ENCODE measurements at regions not wholly inside any gene's neighbourhood (a gene's known extent, or its start where the extent isn't known, plus 50 kb on each side); places are given as distances from the start of the nearest gene placed in this dataset.
"Not testable (repeated sequence)": the region's sequence is repeated elsewhere in the genome, so short reads cannot be mapped to it uniquely, and the experiment has no call there.

- DNase-seq = no peak
Measured at GRCh38 chr18:70961939-70962338, 673.1 kb downstream of the SOCS6 start.

GRCh38 chr18:70956554-70956953 is 667.7 kb downstream of the SOCS6 start:
- no peak for DNase-seq

DNA sequence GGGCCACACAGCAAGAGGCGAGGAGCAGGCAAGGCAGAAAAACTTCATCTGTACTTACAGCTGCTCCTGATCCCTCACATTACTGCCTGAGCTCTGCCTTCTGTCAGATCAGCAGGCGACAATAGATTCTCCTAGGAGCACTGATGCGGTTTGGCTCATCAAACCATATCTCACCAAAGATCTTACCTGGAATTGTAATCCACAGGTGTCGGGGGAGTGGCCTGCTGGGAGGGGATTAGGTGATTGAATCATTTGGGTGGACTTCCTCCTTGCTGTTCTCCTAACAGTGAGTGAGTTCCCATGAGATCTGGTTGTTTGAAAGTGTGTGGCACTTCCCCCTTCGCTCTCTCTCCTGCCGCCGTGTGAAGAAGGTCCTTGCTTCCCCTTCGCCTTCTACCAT is 647.3 kb downstream of the SOCS6 start:
- DNase-seq = no peak

- DNase-seq = peak; percentile 39
Measured at GRCh38 chr18:70931942-70932814, 643.3 kb downstream of the SOCS6 start.

DNA sequence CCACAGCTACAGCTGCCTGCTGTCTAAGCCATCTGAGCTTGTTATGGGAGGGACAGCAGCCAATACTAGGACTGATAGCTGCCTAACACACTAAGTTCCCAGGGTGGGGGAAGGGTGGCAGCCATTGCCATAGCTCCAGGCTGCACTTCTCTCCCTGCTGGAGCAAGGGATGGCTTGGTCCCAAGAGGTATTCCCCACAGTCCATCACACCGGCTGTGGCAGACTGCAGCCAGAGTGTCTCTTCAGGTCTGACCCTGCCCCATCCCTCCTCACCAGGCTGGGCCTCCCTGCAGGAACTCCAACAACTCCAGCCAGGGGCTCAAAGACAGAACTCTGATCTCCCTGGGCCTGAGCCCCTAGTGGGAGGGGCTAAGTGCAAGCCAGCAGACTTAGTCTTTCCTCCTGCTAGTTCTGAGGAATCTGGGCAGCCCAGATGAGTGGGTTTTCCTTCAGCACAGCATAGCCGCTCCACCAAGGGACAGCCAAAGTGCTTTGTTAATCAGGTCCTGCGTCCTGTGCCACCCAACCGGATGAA is 632.1 kb downstream of the SOCS6 start:
- DNase-seq = no peak

GRCh38 chr18:70907673-70908072 is 618.8 kb downstream of the SOCS6 start:
- DNase-seq = peak; percentile 66

DNA sequence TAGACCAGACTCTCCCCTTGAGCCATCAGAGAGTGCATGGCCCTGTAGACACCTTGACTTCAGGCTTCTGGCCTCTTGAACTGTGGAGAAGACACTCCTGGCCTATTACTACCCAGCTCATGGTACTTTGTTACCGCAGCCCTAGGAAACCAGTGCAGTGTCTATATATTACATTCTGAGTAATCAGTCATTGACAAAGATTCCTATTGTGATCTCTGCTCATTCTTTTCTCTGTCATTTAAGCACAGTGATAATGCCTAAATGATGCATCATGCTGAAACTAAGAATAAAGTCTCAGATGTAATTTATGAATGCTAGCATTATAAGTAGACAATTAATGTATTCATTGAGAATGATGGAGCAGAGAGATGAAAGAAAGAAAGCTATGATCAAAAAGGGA is 603.5 kb downstream of the SOCS6 start:
- DNase-seq = no peak

DNA sequence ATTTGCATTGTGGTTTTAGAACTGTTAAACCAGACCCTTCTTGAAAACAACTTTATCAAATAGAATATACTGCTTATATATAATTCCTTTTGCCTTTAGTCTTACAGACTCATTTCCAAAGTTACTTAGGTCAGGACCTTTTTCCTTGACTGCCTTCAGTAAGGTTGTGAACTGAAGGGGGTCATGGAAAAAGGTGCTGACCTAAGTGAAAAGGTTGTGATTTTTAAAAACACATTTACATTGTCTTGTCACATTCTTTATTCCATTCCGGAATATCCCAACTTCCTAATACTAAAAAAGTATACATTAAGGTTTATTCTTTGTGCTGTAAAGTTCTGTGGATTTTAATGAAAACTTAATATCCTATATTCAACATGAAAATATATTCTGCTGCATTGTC is 581.4 kb downstream of the SOCS6 start:
- no peak for DNase-seq

- DNase-seq = no peak
Measured at GRCh38 chr18:70848329-70848728, 559.5 kb downstream of the SOCS6 start.

GRCh38 chr18:70840649-70841048 is 551.8 kb downstream of the SOCS6 start:
- no peak for DNase-seq

- DNase-seq = no peak
Measured at GRCh38 chr18:70827632-70828031, 538.8 kb downstream of the SOCS6 start.

- no peak for DNase-seq
Measured at GRCh38 chr18:70826571-70826970, 537.7 kb downstream of the SOCS6 start.

DNA sequence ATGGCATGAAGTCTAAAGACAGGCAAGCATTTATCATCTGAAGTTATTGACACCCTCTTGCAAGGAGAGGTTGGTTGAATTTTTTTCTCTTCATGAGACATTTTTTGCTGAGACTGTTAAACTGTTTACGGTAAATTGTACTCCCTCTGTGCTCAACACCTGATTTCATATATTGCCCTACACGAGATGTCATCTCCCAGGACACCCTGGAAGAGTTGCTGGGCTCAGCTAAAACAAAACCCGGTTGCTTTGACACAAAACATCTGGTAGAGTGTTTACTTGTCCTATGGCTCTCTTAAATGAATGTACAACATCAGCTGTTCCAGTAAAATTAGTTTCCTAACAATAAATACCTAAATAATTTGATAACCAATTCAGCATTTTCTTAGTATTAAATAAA is 533.8 kb downstream of the SOCS6 start:
- DNase-seq = no peak

DNA sequence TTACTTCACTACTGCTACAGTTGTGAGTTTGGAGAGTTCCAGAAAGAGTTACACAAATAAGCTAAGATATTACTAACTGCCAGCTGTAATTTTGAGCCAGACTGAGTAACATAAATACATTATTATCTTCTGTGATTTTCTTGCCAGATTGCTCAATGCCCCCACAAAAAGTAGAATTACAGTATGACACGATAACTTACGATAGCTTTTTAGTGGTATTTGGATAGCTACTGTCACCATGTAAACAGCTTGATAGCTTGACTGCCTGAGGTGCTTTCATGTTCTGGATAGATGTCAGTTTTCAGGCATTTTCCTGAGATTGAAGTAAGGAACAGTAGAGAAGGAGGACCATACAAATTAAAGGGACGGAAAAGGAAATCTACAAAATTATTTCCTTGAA is 533.3 kb downstream of the SOCS6 start:
- DNase-seq = no peak

GRCh38 chr18:70808481-70809056 is 519.7 kb downstream of the SOCS6 start:
- DNase-seq = no peak

DNA sequence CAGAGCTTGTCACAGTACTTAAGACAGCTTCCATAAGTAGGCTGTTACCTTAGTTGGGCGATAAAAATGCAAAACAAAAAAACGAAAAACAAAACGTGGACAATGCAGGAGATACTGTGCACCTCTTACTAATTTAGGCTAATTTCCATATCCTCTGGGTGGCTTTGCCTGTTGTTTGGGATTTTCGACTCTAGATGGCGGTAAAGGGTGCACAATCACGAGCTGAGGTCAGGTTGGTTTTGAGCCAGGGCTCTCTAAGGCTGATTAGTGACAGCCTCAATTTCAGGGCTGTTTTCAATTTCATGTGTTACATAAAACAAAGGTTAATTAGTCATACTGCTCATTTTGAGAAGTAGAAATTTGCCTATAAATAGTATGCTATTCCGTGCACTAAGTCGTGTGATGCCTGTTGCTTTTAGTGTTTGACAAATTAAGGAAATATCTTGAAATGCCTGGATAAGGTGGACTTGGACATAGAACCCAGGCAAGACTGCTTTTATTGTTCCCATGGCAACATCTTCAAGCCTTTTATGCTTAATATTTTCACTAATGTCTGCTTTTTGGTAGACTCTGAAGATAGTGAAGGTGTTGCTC is 493.1 kb downstream of the SOCS6 start:
- peak; percentile 69 for DNase-seq

- not testable (repeated sequence) for DNase-seq
Measured at GRCh38 chr18:70766254-70766653, 477.4 kb downstream of the SOCS6 start.

GRCh38 chr18:70762812-70763211 is 474.0 kb downstream of the SOCS6 start:
- DNase-seq = no peak

DNA sequence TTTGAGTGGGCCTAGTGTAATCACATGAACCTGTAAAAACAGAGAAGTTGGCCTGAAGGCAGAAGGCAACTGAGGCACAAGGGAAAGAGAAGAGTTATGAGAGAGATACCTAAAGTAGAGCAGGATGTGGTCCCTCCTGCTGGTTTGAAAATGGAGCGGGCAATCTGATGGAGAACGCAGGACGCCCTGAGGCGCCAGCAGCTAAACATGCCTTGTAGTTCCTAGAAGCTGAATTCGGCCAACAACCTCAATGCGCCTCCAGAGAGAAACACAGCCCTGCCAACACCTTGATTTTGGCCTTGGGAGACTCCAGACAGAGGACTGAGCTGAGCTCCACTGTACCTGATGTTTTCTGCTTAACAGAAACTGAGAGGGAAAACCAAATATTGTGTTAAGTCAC is 469.9 kb downstream of the SOCS6 start:
- DNase-seq = no peak

DNA sequence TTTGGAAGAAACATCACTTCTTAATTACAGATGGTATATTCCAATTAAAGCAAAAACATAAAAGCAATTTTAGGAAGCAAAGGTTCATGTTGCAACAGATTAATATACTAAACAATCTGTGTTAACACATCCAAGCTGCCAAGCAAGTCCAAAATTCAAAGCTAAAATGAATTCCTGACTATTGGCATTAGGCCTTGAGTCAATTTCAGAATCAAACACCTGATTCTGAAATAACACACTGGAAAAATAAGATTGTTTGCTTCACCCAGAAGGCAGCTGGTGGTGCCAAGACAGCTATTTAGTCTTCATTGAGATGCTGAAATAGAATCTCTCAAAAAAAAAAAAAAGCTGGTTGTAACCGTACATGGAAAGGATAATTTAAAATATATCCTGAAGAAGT is 465.6 kb downstream of the SOCS6 start:
- no peak for DNase-seq

- no peak for DNase-seq
Measured at GRCh38 chr18:70732916-70733315, 444.1 kb downstream of the SOCS6 start.

DNA sequence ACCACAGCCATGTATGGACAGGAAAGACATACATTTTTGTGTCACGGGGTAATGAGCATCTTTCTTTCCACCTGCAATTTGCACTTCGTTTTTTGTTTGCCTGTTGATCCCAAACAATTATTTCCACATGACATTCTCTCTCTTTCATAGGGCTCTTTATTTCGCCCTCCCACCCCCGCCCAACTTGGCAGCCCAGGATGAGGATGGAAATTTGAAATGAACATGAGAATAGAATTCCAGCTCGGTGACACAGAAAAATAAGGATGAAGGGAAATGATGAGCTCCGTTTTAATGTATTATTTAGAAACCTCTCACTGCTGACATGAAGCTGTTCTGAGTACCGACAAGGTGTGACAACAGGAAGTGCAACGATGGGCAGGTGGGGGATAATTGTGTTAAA is 443.3 kb downstream of the SOCS6 start:
- DNase-seq = peak; percentile 42

DNA sequence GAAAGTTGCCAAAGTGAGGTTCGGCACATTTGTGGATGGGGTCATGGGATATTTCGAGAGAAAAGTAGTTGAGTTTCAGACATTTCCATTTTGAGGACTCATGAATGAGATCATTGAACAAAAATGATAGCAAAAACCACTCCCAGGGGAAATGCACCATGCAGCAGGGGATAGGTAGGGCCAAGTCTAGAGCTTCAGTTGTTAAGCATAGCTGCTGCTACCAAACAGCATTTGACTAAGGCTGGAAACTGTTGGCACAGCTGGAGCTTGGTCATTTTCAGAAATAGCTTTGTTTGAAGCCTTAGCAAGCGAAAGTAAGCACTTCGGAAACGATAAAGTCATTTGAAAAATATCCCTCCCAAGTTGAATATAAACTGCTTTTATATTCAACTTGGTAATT is 431.8 kb downstream of the SOCS6 start:
- DNase-seq = no peak

GRCh38 chr18:70709720-70710119 is 420.9 kb downstream of the SOCS6 start:
- no peak for DNase-seq
